H1 (cell line): ENCODE measurements at regions not wholly inside any gene's neighbourhood (a gene's known extent, or its start where the extent isn't known, plus 50 kb on each side); places are given as distances from the start of the nearest gene placed in this dataset.
A peak's percentile ranks its signal among the peaks of the same experiment; 100 is the strongest.

ENCODE experiments used
- CTCF ChIA-PET: fragments of 300-600 bp; sonication (Branson Sonifier 250); formaldehyde crosslinking; loops from one replicate; lab custom pipeline; 2021; ENCODE audit not compliant: partially characterized antibody; lab: Charles Lee
- POLR2A ChIA-PET: fragments of 300-600 bp; sonication (Branson Sonifier 250); formaldehyde crosslinking; loops from one replicate; lab custom pipeline; 2021; ENCODE audit warnings: inconsistent platforms; ENCODE audit not compliant: partially characterized antibody; lab: Charles Lee
- DNase-seq, 2 experiments: peaks; one replicate each; pipeline versions ENCODE4 v3.0.0 to v3.0.0-alpha.2; 2010 to 2022; ENCODE audit warnings: low spot score in 2 of 2, low read depth in 1 of 2, mixed read lengths in 1 of 2
- FAIRE-seq: peaks from 2 replicates; lab custom pipeline; 2011; peaks lifted over from hg19 to GRCh38; lab: Jason Lieb, UNC
- H2AFZ ChIP-seq: 2 replicates; pipeline ENCODE4 v1.8.1; 2012; ENCODE audit warnings: low read length, inconsistent platforms
- H2AK5ac ChIP-seq: 2 replicates; pipeline ENCODE4 v1.6.1; 2013; ENCODE audit warnings: low read depth, low read length
- H2BK120ac ChIP-seq: replicated peaks from 2 replicates; pipeline ENCODE3; 2013; ENCODE audit warnings: low read depth, low read length, inconsistent platforms
- H2BK12ac ChIP-seq: 2 replicates; pipeline ENCODE4 v1.6.1; 2013; ENCODE audit warnings: low read depth, low read length
- H2BK15ac ChIP-seq: 2 replicates; pipeline ENCODE4 v1.6.1; 2013; ENCODE audit warnings: low read length
- H2BK20ac ChIP-seq: 2 replicates; pipeline ENCODE4 v1.6.1; 2013; ENCODE audit warnings: low read length
- H2BK5ac ChIP-seq: 2 replicates; pipeline ENCODE4 v1.6.1; 2013; ENCODE audit warnings: low read depth, low read length
- H3K14ac ChIP-seq: 2 replicates; pipeline ENCODE4 v1.6.1; 2013; ENCODE audit warnings: inconsistent platforms; ENCODE audit not compliant: insufficient read length
- H3K18ac ChIP-seq: 2 replicates; pipeline ENCODE4 v1.6.1; 2013; ENCODE audit warnings: low read length; ENCODE audit errors: extremely low read depth
- H3K23ac ChIP-seq: 2 replicates; pipeline ENCODE4 v1.6.1; 2013; ENCODE audit warnings: inconsistent platforms; ENCODE audit not compliant: insufficient read length
- H3K23me2 ChIP-seq: 2 replicates; pipeline ENCODE4 v1.6.1; 2013; ENCODE audit warnings: low read depth, low read length
- H3K27ac ChIP-seq: 2 replicates; pipeline ENCODE4 v1.6.1; 2011; ENCODE audit warnings: low read depth, low read length, inconsistent platforms
- H3K27me3 ChIP-seq, 4 experiments: replicated peaks in 1 of 4; 1 replicate in 1 of 4; 2 replicates in 3 of 4; pipeline versions ENCODE4 v1.6.1 to v1.8.1; 2011 to 2013; ENCODE audit warnings: low read length in 3 of 4, mild to moderate bottlenecking in 3 of 4, inconsistent platforms in 2 of 4, mixed read lengths in 2 of 4, moderate library complexity in 1 of 4; ENCODE audit not compliant: control insufficient read depth in 3 of 4, insufficient read depth in 3 of 4; ENCODE audit errors: extremely low read depth in 1 of 4
- H3K36me3 ChIP-seq, 4 experiments: 2 replicates each; pipeline versions ENCODE4 v1.6.1 to v1.8.1; 2011 to 2013; ENCODE audit warnings: mild to moderate bottlenecking in 4 of 4, low read length in 3 of 4, moderate library complexity in 2 of 4, control low read depth in 1 of 4, inconsistent platforms in 1 of 4; ENCODE audit not compliant: insufficient read depth in 4 of 4, control insufficient read depth in 2 of 4
- H3K4ac ChIP-seq: replicated peaks from 2 replicates; pipeline ENCODE3; 2013; ENCODE audit warnings: low read length, low read depth, mixed read lengths, inconsistent platforms; ENCODE audit not compliant: insufficient read length
- H3K4me1 ChIP-seq, 4 experiments: replicated peaks in 1 of 4; 1 replicate in 1 of 4; 2 replicates in 3 of 4; pipeline versions ENCODE4 v1.6.1 to v1.8.1; 2011 to 2013; ENCODE audit warnings: low read length in 3 of 4, inconsistent platforms in 2 of 4, mixed read lengths in 1 of 4; ENCODE audit not compliant: insufficient read depth in 4 of 4, control insufficient read depth in 3 of 4
- H3K4me2 ChIP-seq, 2 experiments: 2 replicates each; pipeline versions ENCODE4 v1.6.1 to v1.8.1; 2011 to 2013; ENCODE audit warnings: low read depth in 2 of 2, low read length in 2 of 2, control low read depth in 1 of 2, inconsistent platforms in 1 of 2, mild to moderate bottlenecking in 1 of 2; ENCODE audit not compliant: insufficient read depth in 1 of 2
- H3K4me3 ChIP-seq, 4 experiments: fragments of 200-600, 300-600 bp in 1 of 4; sonication (generic), shearing (Covaris generic), sonication (Bioruptor Twin) in 1 of 4; 2 replicates each; pipeline versions ENCODE4 v1.5.1 to v1.8.1; 2011 to 2016; ENCODE audit warnings: low read length in 4 of 4, low read depth in 3 of 4, control low read depth in 2 of 4, inconsistent platforms in 2 of 4, mild to moderate bottlenecking in 2 of 4, mixed read lengths in 1 of 4, moderate library complexity in 1 of 4; ENCODE audit not compliant: insufficient read depth in 2 of 4; ENCODE audit errors: extremely low read depth in 1 of 4
- H3K56ac ChIP-seq: replicated peaks from 2 replicates; pipeline ENCODE3; 2013; ENCODE audit warnings: low read depth, mild to moderate bottlenecking, mixed read lengths, low read length, inconsistent platforms; ENCODE audit not compliant: insufficient read length
- H3K79me1 ChIP-seq: 2 replicates; pipeline ENCODE4 v1.6.1; 2013; ENCODE audit warnings: low read depth, low read length, control low read depth
- H3K79me2 ChIP-seq, 2 experiments: 2 replicates each; pipeline versions ENCODE4 v1.6.1 to v1.8.1; 2012 to 2013; ENCODE audit warnings: low read length in 2 of 2, mild to moderate bottlenecking in 2 of 2, inconsistent platforms in 1 of 2; ENCODE audit not compliant: insufficient read depth in 2 of 2, control insufficient read depth in 1 of 2
- H3K9ac ChIP-seq, 4 experiments: replicated peaks in 1 of 4; 1 replicate in 1 of 4; 2 replicates in 3 of 4; pipeline versions ENCODE4 v1.6.1 to v1.8.1; 2011 to 2013; ENCODE audit warnings: low read depth in 3 of 4, low read length in 3 of 4, control low read depth in 2 of 4, mild to moderate bottlenecking in 2 of 4, moderate library complexity in 2 of 4, inconsistent platforms in 1 of 4; ENCODE audit errors: extremely low read depth in 1 of 4
- H3K9me3 ChIP-seq, 2 experiments: 2 replicates each; pipeline versions ENCODE4 v1.6.1 to v1.8.1; 2012 to 2013; ENCODE audit warnings: mild to moderate bottlenecking in 2 of 2, moderate library complexity in 2 of 2, control low read depth in 1 of 2, inconsistent platforms in 1 of 2, low read depth in 1 of 2, low read length in 1 of 2, mixed read lengths in 1 of 2; ENCODE audit not compliant: insufficient read depth in 2 of 2
- H4K20me1 ChIP-seq, 2 experiments: replicated peaks in 1 of 2; 2 replicates each; pipeline versions ENCODE3 to v1.8.1; 2011 to 2013; ENCODE audit warnings: inconsistent platforms in 2 of 2, low read length in 2 of 2, mild to moderate bottlenecking in 1 of 2; ENCODE audit not compliant: insufficient read depth in 2 of 2, control insufficient read depth in 1 of 2
- H4K5ac ChIP-seq: 2 replicates; pipeline ENCODE4 v1.6.1; 2013; ENCODE audit warnings: low read length, low read depth, mixed read lengths, inconsistent platforms; ENCODE audit not compliant: insufficient read length
- H4K8ac ChIP-seq: 2 replicates; pipeline ENCODE4 v1.8.0; 2013; ENCODE audit warnings: mild to moderate bottlenecking, moderate library complexity, low read length, inconsistent platforms; ENCODE audit not compliant: insufficient read depth; ENCODE audit errors: extremely low read depth
- H4K91ac ChIP-seq: replicated peaks from 2 replicates; pipeline ENCODE3; 2013; ENCODE audit warnings: low read length, mixed read lengths, inconsistent platforms; ENCODE audit not compliant: insufficient read length
- KDM5A ChIP-seq: fragments of 200-600 bp; IDR thresholded peaks from 2 replicates; pipeline ENCODE4 v1.7.1; 2012; ENCODE audit warnings: mild to moderate bottlenecking, low read length, inconsistent platforms, mixed read lengths
- NRF1 ChIP-seq: IDR thresholded peaks from 2 replicates; pipeline ENCODE4 v1.6.1; 2011; ENCODE audit warnings: mild to moderate bottlenecking, low read depth, low read length, improper control_type of control experiment
- SP4 ChIP-seq: IDR thresholded peaks from 2 replicates; pipeline ENCODE4 v1.6.1; 2012; ENCODE audit warnings: low read length, inconsistent platforms
- WGBS, 2 experiments: shearing (Covaris generic) in 1 of 2; methylation state at CpG; one replicate each; pipeline versions ENCODE4 v1.1.6 to v1.1.7; 2013 to 2015; ENCODE audit warnings: low lambda C conversion rate in 2 of 2, mixed read lengths in 2 of 2, inconsistent platforms in 1 of 2, low coverage in 1 of 2, missing lambda C conversion rate in 1 of 2; ENCODE audit not compliant: insufficient replicate concordance in 2 of 2, insufficient coverage in 1 of 2, insufficient read length in 1 of 2; ENCODE audit errors: extremely low coverage in 1 of 2, missing lambda C conversion rate in 1 of 2; 5-methylcytosine and 5-hydroxymethylcytosine counted together

GRCh38 chr2:196498962-196499361 lies 140.6 kb upstream of the CCDC150 start:
- Histone ChIP-seq H2BK20ac (no peak overlapping the region), H4K5ac (no peak overlapping the region), H3K56ac (no peak overlapping the region), H3K9ac (no peak overlapping the region), H3K4me3 (no peak overlapping the region), H2BK12ac (no peak overlapping the region), H3K14ac (no peak overlapping the region), H2BK5ac (no peak overlapping the region), H3K36me3 (no peaks in the 10 kb centered on the region), H4K20me1 (no peaks in the 10 kb centered on the region), H2AFZ (no peak overlapping the region), H3K23me2 (no peaks in the 10 kb centered on the region), H3K18ac (no peak overlapping the region), H3K9me3 (peaks cover 0 to 5% of the 10 kb centered on the region in 2 experiments; a peak in 1 of 4 replicates), H3K27ac (no peak overlapping the region), H4K91ac (no peak overlapping the region), H2BK120ac (no peak overlapping the region), H3K27me3 (no peaks in the 10 kb centered on the region), H3K23ac (no peak overlapping the region), H2AK5ac (no peak overlapping the region), H3K79me2 (no peaks in the 10 kb centered on the region), H3K4me2 (no peak overlapping the region), H3K4ac (no peak overlapping the region), H2BK15ac (no peak overlapping the region), H3K4me1 (no peaks in the 10 kb centered on the region), H4K8ac (no peak overlapping the region), H3K79me1 (no peaks in the 10 kb centered on the region)
- POLR2A ChIA-PET: no interaction called here
- DNase-seq (no peak), FAIRE-seq (no peak)
- CTCF ChIA-PET: interaction anchor here (0.6 kb wide), 1 partner anchor 249 kb away, joined by 3 read pairs; no protein-coding TSS in a partner anchor
- WGBS, 2 experiments: 100% methylated on average over 3 of the region's 3 CpGs; no CpG with 5 or more reads in 1 of the 2 experiments
- peak; percentile 43; the same call in 1 of the 2 replicates for TF ChIP-seq KDM5A
- TF ChIP-seq NRF1: no peak
- TF ChIP-seq SP4: no peak
